ENCODE measurements at regions not wholly inside any gene's neighbourhood (a gene's known extent, or its start where the extent isn't known, plus 50 kb on each side); places are given as distances from the start of the nearest gene placed in this dataset.

DNA sequence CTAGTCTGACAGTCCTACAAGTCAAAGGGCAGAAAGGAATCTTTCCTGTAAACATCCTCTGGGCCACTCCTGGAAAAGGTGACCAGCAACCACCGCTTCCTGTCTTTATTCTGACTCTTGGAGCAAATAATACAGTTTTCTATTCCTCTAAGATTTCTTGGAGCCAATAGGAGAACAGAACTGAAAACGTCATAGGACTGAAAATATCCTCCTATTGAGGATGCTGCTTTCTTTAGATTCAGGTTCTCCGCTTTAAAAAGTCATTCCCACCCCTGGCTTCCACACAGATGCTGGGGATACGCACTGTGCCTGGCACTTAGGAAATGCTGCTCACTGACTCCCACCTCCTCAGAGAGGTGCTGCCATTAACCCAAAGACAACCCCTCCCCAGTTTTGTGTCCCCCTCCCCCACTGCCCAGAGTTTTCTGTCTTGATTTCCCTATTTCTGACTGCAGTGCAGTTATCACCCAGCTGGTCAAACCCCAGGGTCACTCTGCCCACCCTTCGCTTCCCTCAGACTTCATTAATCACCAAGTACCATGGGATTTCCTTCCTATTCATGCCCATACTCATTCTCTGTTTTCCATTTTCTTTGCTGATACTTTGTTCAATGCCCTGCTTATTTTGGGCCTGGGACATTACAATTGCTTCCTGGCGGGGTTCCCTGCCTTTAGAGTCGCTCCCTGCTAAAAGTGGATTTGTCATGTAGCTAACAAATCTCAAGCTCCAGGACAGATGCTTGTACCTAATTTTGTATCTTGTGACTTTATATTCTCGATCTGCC lies 82.1 kb upstream of the ARHGAP29 start:
- Histone ChIP-seq H3K27me3 (ENCODE audit: control insufficient read depth, insufficient read depth, low read length) (no peaks in the 10 kb centered on the region), H3K4me1 (ENCODE audit: control insufficient read depth, insufficient read depth, low read length) (no peaks in the 10 kb centered on the region), H3K9me3 (ENCODE audit: control insufficient read depth, insufficient read depth, low read length) (no peaks in the 10 kb centered on the region), H3K4me3 (ENCODE audit: low read length) (no peak overlapping the region), H3K36me3 (ENCODE audit: control insufficient read depth, insufficient read depth, low read length) (no peaks in the 10 kb centered on the region), H3K27ac (ENCODE audit: low read length) (no peak overlapping the region)
- Mint-ChIP-seq H3K27me3 (ENCODE audit: low read depth in 2 of 2) (peaks cover 13 to 15% of the 10 kb centered on the region in 2 donors), H3K4me3 (no peak overlapping the region), H3K27ac (no peak overlapping the region), H3K36me3 (no peaks in the 10 kb centered on the region), H3K9me3 (no peaks in the 10 kb centered on the region), H3K4me1 (no peaks in the 10 kb centered on the region)
- intact Hi-C loops (cut with micrococcal nuclease) = no loop called here
- 85% methylated on average over 8 of the region's 8 CpGs for WGBS (ENCODE audit: insufficient coverage)
- DNase-seq = no peak
- no peak for ATAC-seq
- TF ChIP-seq, protein P1, sequence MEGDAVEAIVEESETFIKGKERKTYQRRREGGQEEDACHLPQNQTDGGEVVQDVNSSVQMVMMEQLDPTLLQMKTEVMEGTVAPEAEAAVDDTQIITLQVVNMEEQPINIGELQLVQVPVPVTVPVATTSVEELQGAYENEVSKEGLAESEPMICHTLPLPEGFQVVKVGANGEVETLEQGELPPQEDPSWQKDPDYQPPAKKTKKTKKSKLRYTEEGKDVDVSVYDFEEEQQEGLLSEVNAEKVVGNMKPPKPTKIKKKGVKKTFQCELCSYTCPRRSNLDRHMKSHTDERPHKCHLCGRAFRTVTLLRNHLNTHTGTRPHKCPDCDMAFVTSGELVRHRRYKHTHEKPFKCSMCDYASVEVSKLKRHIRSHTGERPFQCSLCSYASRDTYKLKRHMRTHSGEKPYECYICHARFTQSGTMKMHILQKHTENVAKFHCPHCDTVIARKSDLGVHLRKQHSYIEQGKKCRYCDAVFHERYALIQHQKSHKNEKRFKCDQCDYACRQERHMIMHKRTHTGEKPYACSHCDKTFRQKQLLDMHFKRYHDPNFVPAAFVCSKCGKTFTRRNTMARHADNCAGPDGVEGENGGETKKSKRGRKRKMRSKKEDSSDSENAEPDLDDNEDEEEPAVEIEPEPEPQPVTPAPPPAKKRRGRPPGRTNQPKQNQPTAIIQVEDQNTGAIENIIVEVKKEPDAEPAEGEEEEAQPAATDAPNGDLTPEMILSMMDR (IDR thresholded peaks at IDR 0.05) = no peak

DNA sequence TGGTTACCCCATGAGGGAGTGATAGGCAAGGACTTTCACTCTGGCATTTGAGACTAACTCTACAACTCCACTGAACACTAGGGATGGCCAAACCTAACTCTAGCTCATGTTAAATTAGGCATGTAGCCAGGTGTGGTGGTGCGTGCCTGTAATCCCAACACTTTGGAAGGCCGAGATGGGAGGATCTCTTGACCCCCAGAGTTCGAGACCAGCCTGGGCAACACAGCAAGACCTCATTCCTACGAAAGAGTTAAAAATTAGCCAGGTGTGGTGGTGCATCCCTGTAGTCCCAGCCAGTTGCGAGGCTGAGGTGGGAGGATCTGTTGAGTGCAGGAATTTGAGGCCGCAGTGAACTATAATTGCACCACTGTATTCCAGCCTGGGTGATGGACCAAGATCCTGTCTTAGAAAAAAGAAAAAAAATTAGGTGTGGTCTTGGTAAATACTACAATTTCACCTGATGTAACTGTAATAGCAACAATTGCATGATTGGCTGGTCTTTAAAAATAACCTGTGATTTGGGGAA lies 81.2 kb upstream of the ARHGAP29 start:
- Histone ChIP-seq H3K4me3 (ENCODE audit: low read length) (no peak overlapping the region), H3K36me3 (ENCODE audit: control insufficient read depth, insufficient read depth, low read length) (no peaks in the 10 kb centered on the region), H3K9me3 (ENCODE audit: control insufficient read depth, insufficient read depth, low read length) (no peaks in the 10 kb centered on the region), H3K27ac (ENCODE audit: low read length) (no peak overlapping the region), H3K27me3 (ENCODE audit: control insufficient read depth, insufficient read depth, low read length) (no peaks in the 10 kb centered on the region), H3K4me1 (ENCODE audit: control insufficient read depth, insufficient read depth, low read length) (no peaks in the 10 kb centered on the region)
- peaks cover 13 to 15% of the 10 kb centered on the region in 2 donors for H3K27me3 Mint-ChIP-seq (ENCODE audit: low read depth in 2 of 2)
- DNase-seq = no peak
- no peak overlapping the region for H3K4me3 Mint-ChIP-seq
- no peaks in the 10 kb centered on the region for H3K36me3 Mint-ChIP-seq
- WGBS (ENCODE audit: insufficient coverage) = 92% methylated on average over 6 of the region's 6 CpGs
- intact Hi-C loops (cut with micrococcal nuclease) = no loop called here
- no peaks in the 10 kb centered on the region for H3K4me1 Mint-ChIP-seq
- H3K9me3 Mint-ChIP-seq = no peaks in the 10 kb centered on the region
- no peak for ATAC-seq
- H3K27ac Mint-ChIP-seq = no peak overlapping the region
- TF ChIP-seq, protein P1 (IDR thresholded peaks at IDR 0.05) = no peak

DNA sequence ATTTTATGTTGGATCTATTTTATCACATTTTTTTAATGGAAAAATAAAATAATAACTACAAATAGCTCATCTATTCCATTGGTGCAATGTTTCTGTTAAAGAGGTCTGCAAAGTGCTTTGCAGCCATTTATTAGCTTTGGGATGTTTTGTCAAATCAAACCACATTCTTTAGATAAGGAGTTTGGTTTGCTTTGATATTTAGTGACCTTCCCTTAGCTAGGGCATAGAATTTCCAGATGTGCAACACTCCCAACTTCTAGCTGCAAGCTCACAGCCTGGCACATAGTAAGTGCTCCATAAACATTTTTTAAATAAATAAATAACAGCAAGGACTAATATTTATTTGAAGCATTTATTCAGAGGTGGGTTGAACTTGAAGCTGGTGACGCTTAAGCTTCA lies 80.4 kb upstream of the ARHGAP29 start:
- Mint-ChIP-seq H3K4me3 (no peak overlapping the region), H3K27me3 (ENCODE audit: low read depth in 2 of 2) (peaks cover 7 to 12% of the 10 kb centered on the region in 2 donors), H3K9me3 (no peaks in the 10 kb centered on the region), H3K4me1 (no peaks in the 10 kb centered on the region), H3K27ac (no peak overlapping the region), H3K36me3 (no peaks in the 10 kb centered on the region)
- ATAC-seq (no peak), DNase-seq (no peak)
- H3K27ac ChIP-seq (ENCODE audit: low read length) = no peak overlapping the region
- intact Hi-C loops (cut with micrococcal nuclease) = no loop called here
- WGBS (ENCODE audit: insufficient coverage) = 100% methylated on average over 1 of the region's 1 CpG
- H3K4me1 ChIP-seq (ENCODE audit: control insufficient read depth, insufficient read depth, low read length) = no peaks in the 10 kb centered on the region
- TF ChIP-seq, protein P1 (IDR thresholded peaks at IDR 0.05) = no peak
- no peaks in the 10 kb centered on the region for H3K27me3 ChIP-seq (ENCODE audit: control insufficient read depth, insufficient read depth, low read length)
- H3K36me3 ChIP-seq (ENCODE audit: control insufficient read depth, insufficient read depth, low read length) = no peaks in the 10 kb centered on the region
- H3K9me3 ChIP-seq (ENCODE audit: control insufficient read depth, insufficient read depth, low read length) = no peaks in the 10 kb centered on the region
- no peak overlapping the region for H3K4me3 ChIP-seq (ENCODE audit: low read length)

Measured in natural killer cell (primary cell).